Smooth muscle cell (in vitro differentiated cells): ENCODE measurements at regions not wholly inside any gene's neighbourhood (a gene's known extent, or its start where the extent isn't known, plus 50 kb on each side); places are given as distances from the start of the nearest gene placed in this dataset.

ENCODE experiments used
- DNase-seq: peaks from one replicate; lab custom pipeline; 2025; ENCODE audit not compliant: unreplicated experiment; lab: John Stamatoyannopoulos, UW
- H2AFZ ChIP-seq: fragments of 200-600 bp; sonication (generic); 2 replicates; pipeline ENCODE4 v1.6.0; 2016; ENCODE audit warnings: antibody characterized with exemption, low read depth, mild to moderate bottlenecking
- H3F3A ChIP-seq: fragments of 200-600 bp; sonication (generic); 2 replicates; pipeline ENCODE4 v1.6.0; 2017; ENCODE audit warnings: antibody characterized with exemption, low read depth
- H3K27ac ChIP-seq: fragments of 200-600 bp; sonication (generic); 2 replicates; pipeline ENCODE4 v1.5.1; 2016; ENCODE audit warnings: low read depth, mild to moderate bottlenecking
- H3K27me3 ChIP-seq: fragments of 200-600 bp; sonication (generic); 2 replicates; pipeline ENCODE4 v1.6.1; 2016; ENCODE audit warnings: low read depth, mild to moderate bottlenecking
- H3K36me3 ChIP-seq: fragments of 200-600 bp; sonication (generic); 2 replicates; pipeline ENCODE4 v1.5.1; 2016; ENCODE audit warnings: low read depth
- H3K4me1 ChIP-seq: fragments of 200-600 bp; sonication (generic); 2 replicates; pipeline ENCODE4 v1.5.1; 2016; ENCODE audit warnings: low read depth
- H3K4me2 ChIP-seq: fragments of 200-600 bp; sonication (generic); 2 replicates; pipeline ENCODE4 v1.6.0; 2016; ENCODE audit warnings: mild to moderate bottlenecking
- H3K4me3 ChIP-seq: fragments of 200-600 bp; sonication (generic); 2 replicates; pipeline ENCODE4 v1.5.1; 2016; ENCODE audit warnings: mild to moderate bottlenecking
- H3K79me2 ChIP-seq: fragments of 200-600 bp; sonication (generic); 2 replicates; pipeline ENCODE4 v1.6.0; 2016; ENCODE audit warnings: low read depth, mild to moderate bottlenecking
- H3K9ac ChIP-seq: fragments of 200-600 bp; sonication (generic); 2 replicates; pipeline ENCODE4 v1.6.0; 2016; ENCODE audit warnings: low read depth
- H3K9me3 ChIP-seq: fragments of 200-600 bp; sonication (generic); replicated peaks from 2 replicates; pipeline ENCODE4 v1.5.1; 2016; ENCODE audit warnings: low read depth
- H4K20me1 ChIP-seq: fragments of 200-600 bp; sonication (generic); 2 replicates; pipeline ENCODE4 v1.6.0; 2016; ENCODE audit warnings: low read depth
- WGBS: methylation state at CpG from one replicate; pipeline ENCODE4 v1.1.7; 2016; ENCODE audit warnings: low lambda C conversion rate; 5-methylcytosine and 5-hydroxymethylcytosine counted together
- TF ChIP-seq, protein P1 (sequence below): fragments of 200-600 bp; sonication (generic); IDR thresholded peaks from 2 replicates; pipeline ENCODE4 v1.5.1; 2017; ENCODE audit warnings: borderline replicate concordance, mild to moderate bottlenecking, antibody characterized with exemption; ENCODE audit not compliant: insufficient read depth, poor library complexity, severe bottlenecking

DNA sequence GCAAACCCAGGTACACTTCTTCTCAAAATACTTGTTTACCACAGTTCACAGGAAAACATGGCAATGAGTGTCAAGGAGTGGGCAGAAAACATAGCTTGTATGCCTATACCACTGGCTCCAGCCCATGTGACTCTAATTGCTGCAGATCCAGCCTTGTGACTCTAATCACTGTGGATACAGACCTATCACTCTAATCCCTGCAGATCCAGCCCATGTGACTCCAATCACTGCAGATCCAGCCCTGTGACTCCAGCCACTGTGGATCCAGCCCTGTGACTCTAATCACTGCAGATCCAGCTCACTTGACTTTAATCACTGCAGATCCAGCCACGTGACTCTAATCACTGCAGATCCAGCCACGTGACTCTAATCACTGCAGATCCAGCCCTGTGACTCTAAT is 366.3 kb upstream of the IRX4 start:
- Histone ChIP-seq H3K4me2 (no peak overlapping the region), H2AFZ (no peak overlapping the region), H3K4me3 (no peak overlapping the region), H3K27ac (no peak overlapping the region), H4K20me1 (no peaks in the 10 kb centered on the region), H3K4me1 (no peaks in the 10 kb centered on the region), H3K36me3 (no peaks in the 10 kb centered on the region), H3K9me3 (no peaks in the 10 kb centered on the region), H3F3A (no peaks in the 10 kb centered on the region), H3K9ac (no peak overlapping the region), H3K79me2 (no peaks in the 10 kb centered on the region), H3K27me3 (no peaks in the 10 kb centered on the region)
- TF ChIP-seq, protein P1, sequence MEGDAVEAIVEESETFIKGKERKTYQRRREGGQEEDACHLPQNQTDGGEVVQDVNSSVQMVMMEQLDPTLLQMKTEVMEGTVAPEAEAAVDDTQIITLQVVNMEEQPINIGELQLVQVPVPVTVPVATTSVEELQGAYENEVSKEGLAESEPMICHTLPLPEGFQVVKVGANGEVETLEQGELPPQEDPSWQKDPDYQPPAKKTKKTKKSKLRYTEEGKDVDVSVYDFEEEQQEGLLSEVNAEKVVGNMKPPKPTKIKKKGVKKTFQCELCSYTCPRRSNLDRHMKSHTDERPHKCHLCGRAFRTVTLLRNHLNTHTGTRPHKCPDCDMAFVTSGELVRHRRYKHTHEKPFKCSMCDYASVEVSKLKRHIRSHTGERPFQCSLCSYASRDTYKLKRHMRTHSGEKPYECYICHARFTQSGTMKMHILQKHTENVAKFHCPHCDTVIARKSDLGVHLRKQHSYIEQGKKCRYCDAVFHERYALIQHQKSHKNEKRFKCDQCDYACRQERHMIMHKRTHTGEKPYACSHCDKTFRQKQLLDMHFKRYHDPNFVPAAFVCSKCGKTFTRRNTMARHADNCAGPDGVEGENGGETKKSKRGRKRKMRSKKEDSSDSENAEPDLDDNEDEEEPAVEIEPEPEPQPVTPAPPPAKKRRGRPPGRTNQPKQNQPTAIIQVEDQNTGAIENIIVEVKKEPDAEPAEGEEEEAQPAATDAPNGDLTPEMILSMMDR: no peak
- no peak for DNase-seq
- 56% methylated on average over 2 of the region's 2 CpGs for WGBS

DNA sequence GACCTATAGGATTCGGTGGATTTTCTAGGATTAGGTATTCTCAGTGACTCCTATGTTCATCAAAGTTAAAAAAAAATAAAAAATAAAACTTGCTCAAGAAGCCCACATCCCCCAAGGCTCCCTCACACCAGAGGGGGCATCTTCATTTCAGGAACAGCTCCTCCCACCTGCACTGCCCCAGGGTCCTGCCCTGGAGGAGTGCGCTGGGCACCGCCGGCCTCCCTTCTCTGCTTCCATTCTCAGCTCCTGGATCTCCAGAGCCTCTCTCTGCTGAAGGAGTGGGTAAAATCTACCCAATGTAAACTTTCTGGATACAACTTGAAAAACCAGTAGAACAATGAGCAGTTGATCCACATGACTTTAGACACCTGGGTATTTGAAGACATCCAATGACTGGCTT is 359.8 kb upstream of the IRX4 start:
- no peak overlapping the region for H2AFZ ChIP-seq

DNA sequence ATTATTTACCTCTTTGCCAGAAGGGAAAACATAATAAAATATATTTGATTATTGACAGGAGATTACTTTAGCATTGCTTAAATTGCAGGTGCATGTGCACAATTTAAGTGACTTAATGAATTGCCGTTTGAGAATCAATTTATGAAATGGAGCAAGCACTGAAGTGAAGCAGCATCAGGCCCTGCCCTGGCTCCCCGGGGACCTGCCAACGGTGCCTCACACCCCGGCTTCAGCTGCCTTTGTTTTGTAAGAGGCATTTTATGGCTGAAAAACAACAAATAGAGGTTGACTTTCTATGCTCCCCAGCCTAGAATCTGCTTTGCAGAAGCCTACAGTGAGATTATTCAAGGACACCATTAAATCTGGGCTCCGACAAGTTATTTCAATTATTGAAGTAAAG is 359.1 kb upstream of the IRX4 start:
- Histone ChIP-seq H3F3A (no peaks in the 10 kb centered on the region), H3K9me3 (no peaks in the 10 kb centered on the region), H4K20me1 (no peaks in the 10 kb centered on the region), H3K27ac (no peak overlapping the region), H3K36me3 (no peaks in the 10 kb centered on the region), H3K4me2 (no peak overlapping the region), H3K4me3 (no peak overlapping the region), H3K79me2 (no peaks in the 10 kb centered on the region), H3K9ac (no peak overlapping the region), H3K27me3 (no peaks in the 10 kb centered on the region), H3K4me1 (no peaks in the 10 kb centered on the region), H2AFZ (no peak overlapping the region)
- DNase-seq: no peak
- 88% methylated on average over 5 of the region's 5 CpGs for whole genome bisulfite sequencing
- TF ChIP-seq, protein P1: no peak

More for the DNA sequence above, 359.8 kb upstream of the IRX4 start:
- Histone ChIP-seq H3K27ac (no peak overlapping the region), H3F3A (no peaks in the 10 kb centered on the region), H4K20me1 (no peaks in the 10 kb centered on the region), H3K9ac (no peak overlapping the region), H3K36me3 (no peaks in the 10 kb centered on the region), H3K79me2 (no peaks in the 10 kb centered on the region), H3K9me3 (no peaks in the 10 kb centered on the region), H3K27me3 (no peaks in the 10 kb centered on the region), H3K4me2 (no peak overlapping the region), H3K4me1 (no peaks in the 10 kb centered on the region), H3K4me3 (no peak overlapping the region)
- WGBS: 95% methylated on average over 4 of the region's 4 CpGs
- no peak for DNase-seq
- TF ChIP-seq, protein P1: no peak

GRCh38 chr5:2240118-2240904 is 357.6 kb upstream of the IRX4 start:
- WGBS: 90% methylated on average over 16 of the region's 16 CpGs
- H4K20me1 ChIP-seq: no peaks in the 10 kb centered on the region
- DNase-seq: no peak

More at GRCh38 chr5:2240118-2240904, 357.6 kb upstream of the IRX4 start:
- no peak overlapping the region for H3K27ac ChIP-seq
- H3K9me3 ChIP-seq: no peaks in the 10 kb centered on the region
- no peaks in the 10 kb centered on the region for H3K4me1 ChIP-seq
- H2AFZ ChIP-seq: no peak overlapping the region
- H3F3A ChIP-seq: no peaks in the 10 kb centered on the region
- TF ChIP-seq, protein P1: no peak
- no peak overlapping the region for H3K4me2 ChIP-seq
- no peak overlapping the region for H3K9ac ChIP-seq
- no peaks in the 10 kb centered on the region for H3K27me3 ChIP-seq
- no peaks in the 10 kb centered on the region for H3K36me3 ChIP-seq
- H3K79me2 ChIP-seq: no peaks in the 10 kb centered on the region
- H3K4me3 ChIP-seq: no peak overlapping the region
